BLaER1 treated with 17β-estradiol and CSF1 and Interleukin-3, amounts not matched to agents 10 nM and 100 nM (cell line): ENCODE measurements at regions not wholly inside any gene's neighbourhood (a gene's known extent, or its start where the extent isn't known, plus 50 kb on each side); places are given as distances from the start of the nearest gene placed in this dataset.

Experiments
- H3K27ac ChIP-seq, 11 experiments: shearing (Covaris generic); formaldehyde crosslinking; 2 replicates each; pipeline ENCODE4 v1.8.1; 2022
- H3K27me3 ChIP-seq, 11 experiments: shearing (Covaris generic); formaldehyde crosslinking; 2 replicates each; pipeline ENCODE4 v1.8.1; 2022
- H3K36me3 ChIP-seq, 11 experiments: shearing (Covaris generic); formaldehyde crosslinking; 2 replicates each; pipeline ENCODE4 v1.8.1; 2022
- H3K4me1 ChIP-seq, 10 experiments: shearing (Covaris generic); formaldehyde crosslinking; 2 replicates each; pipeline ENCODE4 v1.8.1; 2022
- H3K4me2 ChIP-seq, 11 experiments: shearing (Covaris generic); formaldehyde crosslinking; 2 replicates each; pipeline ENCODE4 v1.8.1; 2022
- H3K4me3 ChIP-seq, 10 experiments: shearing (Covaris generic); formaldehyde crosslinking; 2 replicates each; pipeline ENCODE4 v1.8.1; 2022
- H3K9ac ChIP-seq, 11 experiments: shearing (Covaris generic); formaldehyde crosslinking; 2 replicates each; pipeline ENCODE4 v1.8.1; 2022
- H3K9me3 ChIP-seq, 11 experiments: shearing (Covaris generic); formaldehyde crosslinking; replicated peaks in 1 of 11; 2 replicates each; pipeline ENCODE4 v1.8.1; 2022
- H4K20me1 ChIP-seq, 11 experiments: shearing (Covaris generic); formaldehyde crosslinking; 2 replicates each; pipeline ENCODE4 v1.8.1; 2022
- Cebpa-rat ChIP-seq, 11 experiments: shearing (Covaris generic); IDR thresholded peaks; 2 replicates each; pipeline ENCODE4 v1.8.1; 2022

GRCh38 chr2:173649527-173650219 lies 295.0 kb downstream of the CDCA7 start:
- Histone ChIP-seq H4K20me1 (no peaks in the 10 kb centered on the region), H3K9me3 (no peaks in the 10 kb centered on the region), H3K4me1 (no peaks in the 10 kb centered on the region), H3K4me2 (no peak overlapping the region), H3K27me3 (no peaks in the 10 kb centered on the region), H3K4me3 (no peak overlapping the region), H3K27ac (no peak overlapping the region), H3K9ac (no peak overlapping the region), H3K36me3 (no peaks in the 10 kb centered on the region)
- no peak for TF ChIP-seq Cebpa-rat (IDR thresholded peaks at IDR 0.05)

- Histone ChIP-seq H3K27me3 (no peaks in the 10 kb centered on the region), H3K9me3 (no peaks in the 10 kb centered on the region), H3K4me3 (no peak overlapping the region), H3K9ac (no peak overlapping the region), H3K4me1 (no peaks in the 10 kb centered on the region), H4K20me1 (no peaks in the 10 kb centered on the region), H3K4me2 (no peak overlapping the region), H3K27ac (no peak overlapping the region), H3K36me3 (no peaks in the 10 kb centered on the region)
- TF ChIP-seq Cebpa-rat (IDR thresholded peaks at IDR 0.05), result no peak
These were observed 297.2 kb downstream of the CDCA7 start for GRCh38 chr2:173651891-173652290.

GRCh38 chr2:173652311-173652710 lies 297.6 kb downstream of the CDCA7 start:
- H3K27me3 ChIP-seq, result no peaks in the 10 kb centered on the region
- no peak overlapping the region for H3K4me2 ChIP-seq
- H3K9ac ChIP-seq, result no peak overlapping the region
- H3K9me3 ChIP-seq, result no peaks in the 10 kb centered on the region
- no peaks in the 10 kb centered on the region for H3K4me1 ChIP-seq
- H3K27ac ChIP-seq, result no peak overlapping the region
- no peaks in the 10 kb centered on the region for H3K36me3 ChIP-seq
- no peak for TF ChIP-seq Cebpa-rat (IDR thresholded peaks at IDR 0.05)
- no peaks in the 10 kb centered on the region for H4K20me1 ChIP-seq
- H3K4me3 ChIP-seq, result no peak overlapping the region

GRCh38 chr2:173652767-173653431 lies 298.2 kb downstream of the CDCA7 start:
- Histone ChIP-seq H3K27me3 (no peaks in the 10 kb centered on the region), H3K4me1 (no peaks in the 10 kb centered on the region), H3K36me3 (no peaks in the 10 kb centered on the region), H3K9me3 (no peaks in the 10 kb centered on the region), H3K27ac (no peak overlapping the region), H3K9ac (no peak overlapping the region), H4K20me1 (no peaks in the 10 kb centered on the region), H3K4me2 (no peak overlapping the region), H3K4me3 (no peak overlapping the region)
- no peak for TF ChIP-seq Cebpa-rat (IDR thresholded peaks at IDR 0.05)

- Histone ChIP-seq H3K9me3 (no peaks in the 10 kb centered on the region), H3K4me3 (no peak overlapping the region), H4K20me1 (no peaks in the 10 kb centered on the region), H3K36me3 (no peaks in the 10 kb centered on the region), H3K4me1 (no peaks in the 10 kb centered on the region), H3K27me3 (no peaks in the 10 kb centered on the region), H3K9ac (no peak overlapping the region), H3K4me2 (no peak overlapping the region), H3K27ac (no peak overlapping the region)
- no peak for TF ChIP-seq Cebpa-rat (IDR thresholded peaks at IDR 0.05)
These were observed 298.7 kb downstream of the CDCA7 start for GRCh38 chr2:173653432-173653805.

GRCh38 chr2:173654161-173654895 lies 299.7 kb downstream of the CDCA7 start:
- Histone ChIP-seq H3K9me3 (no peaks in the 10 kb centered on the region), H3K27me3 (no peaks in the 10 kb centered on the region), H4K20me1 (no peaks in the 10 kb centered on the region), H3K4me3 (no peak overlapping the region), H3K4me1 (no peaks in the 10 kb centered on the region), H3K36me3 (no peaks in the 10 kb centered on the region), H3K27ac (no peak overlapping the region), H3K9ac (no peak overlapping the region), H3K4me2 (no peak overlapping the region)
- TF ChIP-seq Cebpa-rat (IDR thresholded peaks at IDR 0.05), result no peak

- no peak overlapping the region for H3K4me2 ChIP-seq
- no peaks in the 10 kb centered on the region for H3K36me3 ChIP-seq
- H3K9ac ChIP-seq, result no peak overlapping the region
- H3K4me3 ChIP-seq, result no peak overlapping the region
- TF ChIP-seq Cebpa-rat (IDR thresholded peaks at IDR 0.05), result no peak
- H3K9me3 ChIP-seq, result no peaks in the 10 kb centered on the region
- no peaks in the 10 kb centered on the region for H4K20me1 ChIP-seq
- no peaks in the 10 kb centered on the region for H3K27me3 ChIP-seq
- H3K4me1 ChIP-seq, result no peaks in the 10 kb centered on the region
- no peak overlapping the region for H3K27ac ChIP-seq
These were observed 300.2 kb downstream of the CDCA7 start for GRCh38 chr2:173654896-173655265.

- Histone ChIP-seq H4K20me1 (no peaks in the 10 kb centered on the region), H3K4me2 (no peak overlapping the region), H3K4me1 (no peaks in the 10 kb centered on the region), H3K9ac (no peak overlapping the region), H3K4me3 (no peak overlapping the region), H3K27ac (no peak overlapping the region), H3K36me3 (no peaks in the 10 kb centered on the region), H3K9me3 (no peaks in the 10 kb centered on the region), H3K27me3 (no peaks in the 10 kb centered on the region)
- no peak for TF ChIP-seq Cebpa-rat (IDR thresholded peaks at IDR 0.05)
These were observed 301.4 kb downstream of the CDCA7 start for GRCh38 chr2:173656086-173656485.

- H3K4me2 ChIP-seq, result no peak overlapping the region
- no peak overlapping the region for H3K9ac ChIP-seq
- no peak for TF ChIP-seq Cebpa-rat (IDR thresholded peaks at IDR 0.05)
These were observed 303.5 kb downstream of the CDCA7 start for GRCh38 chr2:173657996-173658717.

More at GRCh38 chr2:173657996-173658717, 303.5 kb downstream of the CDCA7 start:
- Histone ChIP-seq H4K20me1 (no peaks in the 10 kb centered on the region), H3K9me3 (no peaks in the 10 kb centered on the region), H3K27me3 (no peaks in the 10 kb centered on the region), H3K36me3 (no peaks in the 10 kb centered on the region), H3K27ac (no peak overlapping the region), H3K4me3 (no peak overlapping the region), H3K4me1 (no peaks in the 10 kb centered on the region)
